BE2C (cell line): ENCODE measurements at regions not wholly inside any gene's neighbourhood (a gene's known extent, or its start where the extent isn't known, plus 50 kb on each side); places are given as distances from the start of the nearest gene placed in this dataset.
A peak's percentile ranks its signal among the peaks of the same experiment; 100 is the strongest.

Experiments used
- DNase-seq: peaks from one replicate; pipeline ENCODE4 v3.0.0-alpha.2; 2020
- H3K27me3 ChIP-seq: fragments of 250-450 bp; sonication (Bioruptor Pico); 2 replicates; pipeline ENCODE4 v1.5.1; 2020; ENCODE audit warnings: mild to moderate bottlenecking
- H3K36me3 ChIP-seq: fragments of 250-450 bp; sonication (Bioruptor Pico); 2 replicates; pipeline ENCODE4 v1.5.1; 2020; ENCODE audit warnings: mild to moderate bottlenecking
- H3K4me1 ChIP-seq: fragments of 250-450 bp; sonication (Bioruptor Pico); 2 replicates; pipeline ENCODE4 v1.5.1; 2020
- H3K4me3 ChIP-seq: 2 replicates; pipeline ENCODE4 v1.5.1; 2011; ENCODE audit warnings: low read depth, low read length
- H3K9me3 ChIP-seq: fragments of 250-450 bp; sonication (Bioruptor Pico); 2 replicates; pipeline ENCODE4 v1.5.1; 2020
- CTCF ChIP-seq: IDR thresholded peaks from 2 replicates; pipeline ENCODE4 v1.5.1; 2012; ENCODE audit warnings: mild to moderate bottlenecking, low read depth, low read length

GRCh38 chr6:78483553-78484197 lies 383.7 kb upstream of the IRAK1BP1 start:
- DNase-seq, result no peak
- Histone ChIP-seq H3K4me1 (peaks cover 27% of the 10 kb centered on the region), H3K4me3 (no peak overlapping the region), H3K9me3 (no peaks in the 10 kb centered on the region), H3K27me3 (no peaks in the 10 kb centered on the region), H3K36me3 (no peaks in the 10 kb centered on the region)
- TF ChIP-seq CTCF, result no peak

- no peak for TF ChIP-seq CTCF
- no peaks in the 10 kb centered on the region for H3K9me3 ChIP-seq
- peak; percentile 19 for DNase-seq
- H3K4me1 ChIP-seq, result peaks cover 27% of the 10 kb centered on the region
- H3K36me3 ChIP-seq, result no peaks in the 10 kb centered on the region
- H3K27me3 ChIP-seq, result no peaks in the 10 kb centered on the region
- H3K4me3 ChIP-seq, result no peak overlapping the region
These were observed 382.9 kb upstream of the IRAK1BP1 start for GRCh38 chr6:78484198-78485064.

- Histone ChIP-seq H3K9me3 (no peaks in the 10 kb centered on the region), H3K4me3 (no peak overlapping the region), H3K36me3 (no peaks in the 10 kb centered on the region), H3K27me3 (no peaks in the 10 kb centered on the region), H3K4me1 (peaks cover 25% of the 10 kb centered on the region)
- DNase-seq, result no peak
- no peak for TF ChIP-seq CTCF
These were observed 379.9 kb upstream of the IRAK1BP1 start for GRCh38 chr6:78487401-78487800.

GRCh38 chr6:78489874-78490273 lies 377.5 kb upstream of the IRAK1BP1 start:
- H3K4me1 ChIP-seq, result peaks cover 9% of the 10 kb centered on the region
- no peaks in the 10 kb centered on the region for H3K36me3 ChIP-seq
- no peaks in the 10 kb centered on the region for H3K9me3 ChIP-seq
- no peaks in the 10 kb centered on the region for H3K27me3 ChIP-seq
- no peak overlapping the region for H3K4me3 ChIP-seq
- TF ChIP-seq CTCF, result no peak
- DNase-seq, result no peak

- H3K27me3 ChIP-seq, result no peaks in the 10 kb centered on the region
- DNase-seq, result no peak
- no peak for TF ChIP-seq CTCF
- no peaks in the 10 kb centered on the region for H3K9me3 ChIP-seq
- no peaks in the 10 kb centered on the region for H3K36me3 ChIP-seq
- H3K4me1 ChIP-seq, result no peaks in the 10 kb centered on the region
- no peak overlapping the region for H3K4me3 ChIP-seq
These were observed 374.9 kb upstream of the IRAK1BP1 start for GRCh38 chr6:78492351-78493017.
